ENCODE measurements at regions not wholly inside any gene's neighbourhood (a gene's known extent, or its start where the extent isn't known, plus 50 kb on each side); places are given as distances from the start of the nearest gene placed in this dataset.

- no peak for TF ChIP-seq CTCF (IDR thresholded peaks at IDR 0.05; ENCODE audit: insufficient read depth, low read depth, low read length, missing control alignments)
- DNase-seq (ENCODE audit: low read depth): no peak
- H3K4me3 ChIP-seq (ENCODE audit: low read depth, low read length): no peak overlapping the region
Observed at GRCh38 chr9:95670122-95670521, 153.4 kb upstream of the PTCH1 start.

- H3K4me3 ChIP-seq (ENCODE audit: low read depth, low read length): no peak overlapping the region
- DNase-seq (ENCODE audit: low read depth): no peak
- TF ChIP-seq CTCF (IDR thresholded peaks at IDR 0.05; ENCODE audit: insufficient read depth, low read depth, low read length, missing control alignments): no peak
Observed at GRCh38 chr9:95669253-95669652, 152.5 kb upstream of the PTCH1 start.

GRCh38 chr9:95667789-95668188, 151.0 kb upstream of the PTCH1 start:
- DNase-seq (ENCODE audit: low read depth): no peak
- no peak for TF ChIP-seq CTCF (IDR thresholded peaks at IDR 0.05; ENCODE audit: insufficient read depth, low read depth, low read length, missing control alignments)
- H3K4me3 ChIP-seq (ENCODE audit: low read depth, low read length): no peak overlapping the region

- no peak overlapping the region for H3K4me3 ChIP-seq (ENCODE audit: low read depth, low read length)
- TF ChIP-seq CTCF (IDR thresholded peaks at IDR 0.05; ENCODE audit: insufficient read depth, low read depth, low read length, missing control alignments): no peak
- no peak for DNase-seq (ENCODE audit: low read depth)
Observed at GRCh38 chr9:95666785-95667155, 150.0 kb upstream of the PTCH1 start.

GRCh38 chr9:95666096-95666784, 149.5 kb upstream of the PTCH1 start:
- no peak for TF ChIP-seq CTCF (IDR thresholded peaks at IDR 0.05; ENCODE audit: insufficient read depth, low read depth, low read length, missing control alignments)
- no peak for DNase-seq (ENCODE audit: low read depth)
- no peak overlapping the region for H3K4me3 ChIP-seq (ENCODE audit: low read depth, low read length)

GRCh38 chr9:95653246-95653645, 136.5 kb upstream of the PTCH1 start:
- no peak for DNase-seq (ENCODE audit: low read depth)
- no peak overlapping the region for H3K4me3 ChIP-seq (ENCODE audit: low read depth, low read length)
- TF ChIP-seq CTCF (IDR thresholded peaks at IDR 0.05; ENCODE audit: insufficient read depth, low read depth, low read length, missing control alignments): no peak

- no peak for TF ChIP-seq CTCF (IDR thresholded peaks at IDR 0.05; ENCODE audit: insufficient read depth, low read depth, low read length, missing control alignments)
- DNase-seq (ENCODE audit: low read depth): no peak
- H3K4me3 ChIP-seq (ENCODE audit: low read depth, low read length): no peak overlapping the region
Observed at GRCh38 chr9:95650720-95651119, 133.9 kb upstream of the PTCH1 start.

All from GM12865 (cell line).